Vagina (tissue), 2 donors: ENCODE measurements at regions not wholly inside any gene's neighbourhood (a gene's known extent, or its start where the extent isn't known, plus 50 kb on each side); places are given as distances from the start of the nearest gene placed in this dataset.

Experiments
- DNase-seq, 2 donors: peaks; one replicate each; pipeline ENCODE4 v3.0.0-alpha.2; 2017; ENCODE audit errors: extremely low spot score in 2 of 2
- H3K27ac ChIP-seq: fragments of 200-600 bp; sonication (generic); one replicate; pipeline ENCODE4 v1.5.1; 2019
- H3K27me3 ChIP-seq: fragments of 200-600 bp; sonication (generic); one replicate; pipeline ENCODE4 v1.5.1; 2019
- H3K36me3 ChIP-seq, 2 donors: fragments of 200-600 bp; sonication (generic); one replicate each; pipeline ENCODE4 v1.5.1; 2017 to 2019
- H3K4me1 ChIP-seq: fragments of 200-600 bp; sonication (generic); one replicate; pipeline ENCODE4 v1.5.1; 2019
- H3K4me3 ChIP-seq, 2 donors: fragments of 200-600 bp; sonication (generic); 1 replicate in 1 of 2; 2 replicates in 1 of 2; pipeline ENCODE4 v1.5.1; 2016 to 2019
- H3K9me3 ChIP-seq: fragments of 200-600 bp; sonication (generic); one replicate; pipeline ENCODE4 v1.5.1; 2019
- POLR2A ChIP-seq, 2 donors: fragments of 450-650 bp; IDR thresholded peaks; one replicate each; pipeline ENCODE4 v1.6.1; 2017; ENCODE audit warnings: antibody characterized with exemption in 2 of 2, mild to moderate bottlenecking in 2 of 2, moderate library complexity in 2 of 2
- POLR2AphosphoS5 ChIP-seq, 2 donors: sonication (generic); formaldehyde crosslinking; IDR thresholded peaks; one replicate each; pipeline ENCODE4 v1.9.0; 2017; ENCODE audit warnings: antibody characterized with exemption in 2 of 2, mild to moderate bottlenecking in 2 of 2, low read depth in 1 of 2; ENCODE audit not compliant: insufficient read depth in 1 of 2
- intact Hi-C: fragments of 100-400 bp; cut with DNase I; formaldehyde crosslinking; loops from one replicate; pipeline ENCODE4 v1.15.1; 2023
- TF ChIP-seq, protein P1 (sequence below), 3 experiments: fragments of 450-650 bp in 2 of 3; fragments of 200-600 bp in 1 of 3; sonication (generic) in 1 of 3; IDR thresholded peaks; one replicate each; pipeline ENCODE4 v1.5.1; 2017 to 2019; ENCODE audit warnings: antibody characterized with exemption in 3 of 3, mild to moderate bottlenecking in 2 of 3, moderate library complexity in 2 of 3

DNA sequence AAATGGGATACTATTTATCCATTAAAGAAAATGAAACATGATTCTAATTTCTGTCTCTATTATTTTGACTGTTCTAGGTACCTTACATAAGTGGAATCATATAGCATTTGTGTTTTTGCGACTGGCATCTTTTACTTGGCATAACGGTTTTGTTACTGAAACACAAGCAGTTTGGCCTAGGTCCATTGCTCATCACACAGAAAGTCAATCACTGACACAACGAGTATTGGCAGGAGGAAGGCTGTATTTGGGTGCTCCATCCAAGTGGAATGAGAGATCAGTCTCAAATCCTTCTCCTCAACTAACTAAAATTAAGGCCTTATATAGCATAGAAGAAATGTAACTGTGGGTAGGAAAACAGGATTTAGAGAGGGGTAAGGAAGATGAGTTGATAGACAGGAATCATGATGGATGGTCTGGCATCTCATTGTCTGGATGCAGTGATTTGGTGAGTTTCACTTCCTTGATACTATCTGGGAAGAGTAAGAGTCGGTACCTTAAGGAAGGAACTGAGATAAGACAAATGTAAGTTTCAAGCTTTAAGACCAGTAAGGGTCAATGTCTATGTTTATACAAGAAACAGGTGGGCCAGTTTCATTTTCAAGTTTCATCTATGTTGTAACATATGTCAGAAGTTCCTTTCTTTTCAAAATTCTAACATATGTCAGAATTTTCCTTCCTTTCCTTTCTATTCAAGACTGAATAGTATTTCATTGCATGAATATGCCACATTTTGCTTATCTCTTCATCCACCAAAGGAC is 276.9 kb upstream of the RAB6C start:
- H3K36me3 ChIP-seq = no peaks in the 10 kb centered on the region
- H3K9me3 ChIP-seq = no peaks in the 10 kb centered on the region
- intact Hi-C loops = no loop called here
- no peaks in the 10 kb centered on the region for H3K27me3 ChIP-seq
- no peaks in the 10 kb centered on the region for H3K4me1 ChIP-seq
- TF ChIP-seq POLR2A (IDR thresholded peaks at IDR 0.05) (no peak), POLR2AphosphoS5 (IDR thresholded peaks at IDR 0.05; ENCODE audit: insufficient read depth in 1 of 2, low read depth in 1 of 2) (no peak)
- TF ChIP-seq, protein P1, sequence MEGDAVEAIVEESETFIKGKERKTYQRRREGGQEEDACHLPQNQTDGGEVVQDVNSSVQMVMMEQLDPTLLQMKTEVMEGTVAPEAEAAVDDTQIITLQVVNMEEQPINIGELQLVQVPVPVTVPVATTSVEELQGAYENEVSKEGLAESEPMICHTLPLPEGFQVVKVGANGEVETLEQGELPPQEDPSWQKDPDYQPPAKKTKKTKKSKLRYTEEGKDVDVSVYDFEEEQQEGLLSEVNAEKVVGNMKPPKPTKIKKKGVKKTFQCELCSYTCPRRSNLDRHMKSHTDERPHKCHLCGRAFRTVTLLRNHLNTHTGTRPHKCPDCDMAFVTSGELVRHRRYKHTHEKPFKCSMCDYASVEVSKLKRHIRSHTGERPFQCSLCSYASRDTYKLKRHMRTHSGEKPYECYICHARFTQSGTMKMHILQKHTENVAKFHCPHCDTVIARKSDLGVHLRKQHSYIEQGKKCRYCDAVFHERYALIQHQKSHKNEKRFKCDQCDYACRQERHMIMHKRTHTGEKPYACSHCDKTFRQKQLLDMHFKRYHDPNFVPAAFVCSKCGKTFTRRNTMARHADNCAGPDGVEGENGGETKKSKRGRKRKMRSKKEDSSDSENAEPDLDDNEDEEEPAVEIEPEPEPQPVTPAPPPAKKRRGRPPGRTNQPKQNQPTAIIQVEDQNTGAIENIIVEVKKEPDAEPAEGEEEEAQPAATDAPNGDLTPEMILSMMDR (IDR thresholded peaks at IDR 0.05) = no peak
- no peak overlapping the region for H3K27ac ChIP-seq
- no peak overlapping the region for H3K4me3 ChIP-seq
- DNase-seq = no peak

DNA sequence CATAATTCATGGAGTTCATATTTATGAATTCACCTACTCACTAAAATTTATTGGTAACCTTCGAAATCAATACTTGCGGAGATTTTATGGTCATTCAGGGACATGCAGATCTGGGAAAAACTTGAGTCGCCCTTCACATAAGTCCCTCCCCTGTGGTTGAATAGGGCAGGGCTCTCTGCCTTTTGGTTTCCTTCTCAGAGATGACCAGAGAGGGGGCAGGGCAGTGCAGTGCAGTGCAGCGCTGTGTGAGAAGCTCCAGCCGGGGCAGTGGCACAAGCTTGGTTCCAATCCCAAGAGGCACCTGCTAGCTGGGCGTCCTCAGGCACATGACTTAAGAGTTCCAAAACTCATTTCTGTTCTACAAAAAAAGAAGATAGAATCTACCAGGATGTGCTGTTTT is 274.4 kb upstream of the RAB6C start:
- no peak for DNase-seq
- intact Hi-C loops = no loop called here

DNA sequence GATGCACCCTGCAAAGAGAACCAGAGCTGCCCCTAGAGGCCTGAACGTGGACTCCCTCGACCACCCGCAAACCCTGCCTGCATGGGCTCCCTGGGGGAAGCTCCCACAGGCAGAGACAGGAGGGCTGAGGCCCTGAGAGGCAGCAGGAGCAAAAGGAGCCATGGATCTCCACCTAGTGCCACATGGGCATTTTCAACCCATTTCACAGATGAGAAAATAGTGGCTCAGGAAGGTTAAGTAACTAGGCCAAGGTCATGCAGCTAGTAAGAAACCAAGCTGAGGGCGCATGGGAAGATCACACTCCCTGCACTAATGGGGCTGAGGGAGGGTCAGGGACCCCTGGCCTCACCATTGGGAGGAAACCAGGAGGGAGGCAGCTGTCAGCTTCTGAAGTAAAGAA is 271.7 kb upstream of the RAB6C start:
- intact Hi-C loops = no loop called here
- Histone ChIP-seq H3K36me3 (no peaks in the 10 kb centered on the region), H3K4me1 (no peaks in the 10 kb centered on the region), H3K27me3 (no peaks in the 10 kb centered on the region), H3K4me3 (no peak overlapping the region), H3K27ac (no peak overlapping the region), H3K9me3 (no peaks in the 10 kb centered on the region)
- no peak for TF ChIP-seq POLR2A (IDR thresholded peaks at IDR 0.05)
- DNase-seq = no peak

More for the DNA sequence above, 274.4 kb upstream of the RAB6C start:
- Histone ChIP-seq H3K27me3 (no peaks in the 10 kb centered on the region), H3K4me1 (no peaks in the 10 kb centered on the region), H3K36me3 (no peaks in the 10 kb centered on the region), H3K27ac (no peak overlapping the region), H3K4me3 (no peak overlapping the region), H3K9me3 (no peaks in the 10 kb centered on the region)
- TF ChIP-seq POLR2AphosphoS5 (IDR thresholded peaks at IDR 0.05; ENCODE audit: insufficient read depth in 1 of 2, low read depth in 1 of 2) = no peak

DNA sequence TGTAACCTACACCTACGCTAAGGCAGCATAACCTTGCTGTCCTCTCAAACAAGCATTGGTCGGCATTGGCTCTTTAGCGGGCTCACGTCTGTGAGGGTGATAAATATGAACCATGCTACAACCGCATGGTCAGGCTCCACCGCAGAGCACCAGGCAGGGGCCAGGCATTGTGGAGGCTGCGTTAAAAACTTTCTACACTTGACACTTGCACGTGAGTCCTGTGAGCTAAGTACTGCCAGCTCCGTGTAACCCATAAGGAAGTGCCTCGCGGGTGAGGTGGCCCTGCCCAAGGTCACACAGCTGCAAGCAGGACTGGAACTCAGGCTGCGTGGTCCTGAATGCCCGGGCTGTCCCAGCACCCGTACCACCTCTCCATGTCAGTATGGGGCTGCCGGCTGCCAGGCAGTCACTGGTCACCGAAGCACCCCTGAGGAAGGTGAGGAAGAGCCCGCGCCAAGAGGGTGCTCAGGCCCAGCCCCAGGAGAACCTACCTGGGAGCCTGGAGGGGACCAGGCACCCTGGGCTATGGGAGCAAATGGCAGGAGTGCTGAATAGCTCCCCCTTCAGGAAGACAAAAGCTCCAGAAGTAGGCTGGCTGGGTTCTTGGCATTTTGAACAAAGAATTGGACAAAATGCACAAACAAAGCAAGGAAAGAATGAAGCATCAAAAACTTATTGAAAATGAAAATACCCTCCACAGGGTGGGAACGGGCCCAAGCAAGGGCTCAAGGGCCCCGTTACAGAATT is 271.1 kb upstream of the RAB6C start:
- intact Hi-C loops = no loop called here
- Histone ChIP-seq H3K4me3 (no peak overlapping the region), H3K4me1 (no peaks in the 10 kb centered on the region), H3K36me3 (no peaks in the 10 kb centered on the region), H3K9me3 (no peaks in the 10 kb centered on the region), H3K27ac (no peak overlapping the region), H3K27me3 (no peaks in the 10 kb centered on the region)
- DNase-seq = no peak
- TF ChIP-seq POLR2A (IDR thresholded peaks at IDR 0.05) = no peak
- no peak for TF ChIP-seq POLR2AphosphoS5 (IDR thresholded peaks at IDR 0.05; ENCODE audit: insufficient read depth in 1 of 2, low read depth in 1 of 2)
- TF ChIP-seq, protein P1 (IDR thresholded peaks at IDR 0.05) = no peak

DNA sequence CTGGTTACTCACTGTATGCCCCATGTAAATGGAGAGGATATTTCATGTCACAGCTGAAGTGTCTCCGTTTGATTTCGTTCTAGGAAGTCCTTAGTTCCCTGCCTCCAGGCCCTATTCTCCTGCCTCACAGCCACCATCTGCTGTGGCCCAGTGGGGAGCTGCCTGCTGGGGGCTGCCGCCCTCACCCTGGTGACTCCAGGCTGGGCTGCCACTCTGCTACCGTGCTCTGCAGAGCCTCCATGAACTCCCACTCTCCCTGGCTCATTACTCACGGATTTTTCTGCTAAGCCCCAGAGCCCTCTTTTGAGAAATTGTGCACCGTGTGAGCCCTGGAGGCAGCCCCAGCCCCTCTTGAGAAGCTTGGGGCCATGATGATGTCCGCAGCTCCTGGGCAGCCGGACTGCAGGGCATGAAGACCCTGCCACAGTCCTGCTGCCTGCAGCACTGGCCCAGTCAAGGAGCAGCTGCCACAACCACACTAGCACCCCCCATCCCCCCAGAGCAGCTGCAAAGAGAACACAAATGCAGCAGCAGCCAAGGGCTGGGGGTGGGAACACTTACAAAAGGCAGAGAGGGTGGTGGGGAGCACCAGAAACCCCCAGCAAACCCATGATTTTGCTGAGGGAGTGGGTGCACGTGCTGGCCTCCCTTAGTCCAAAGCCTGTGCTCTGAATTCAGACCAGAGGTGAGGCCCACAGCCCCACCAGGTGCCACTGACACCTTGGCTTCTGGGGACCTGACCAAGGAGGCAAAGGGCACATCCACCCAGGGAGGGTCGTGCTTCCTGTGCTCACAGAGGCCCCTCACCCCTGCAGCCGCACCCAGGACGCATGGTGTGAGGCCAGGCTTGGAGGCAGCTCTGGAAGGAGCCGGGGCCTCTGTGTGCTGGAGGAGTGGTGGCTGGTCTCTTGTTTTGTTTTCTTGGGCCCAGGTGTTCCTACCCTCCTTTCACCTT is 270.2 kb upstream of the RAB6C start:
- TF ChIP-seq POLR2A (IDR thresholded peaks at IDR 0.05) = no peak
- no peak for TF ChIP-seq POLR2AphosphoS5 (IDR thresholded peaks at IDR 0.05; ENCODE audit: insufficient read depth in 1 of 2, low read depth in 1 of 2)
- TF ChIP-seq, protein P1 (IDR thresholded peaks at IDR 0.05) = no peak
- intact Hi-C loops = no loop called here
- Histone ChIP-seq H3K36me3 (no peaks in the 10 kb centered on the region), H3K9me3 (no peaks in the 10 kb centered on the region), H3K4me1 (no peaks in the 10 kb centered on the region), H3K27me3 (no peaks in the 10 kb centered on the region), H3K27ac (no peak overlapping the region), H3K4me3 (no peak overlapping the region)
- no peak for DNase-seq
